HFFc6 (cell line): ENCODE measurements at regions not wholly inside any gene's neighbourhood (a gene's known extent, or its start where the extent isn't known, plus 50 kb on each side); places are given as distances from the start of the nearest gene placed in this dataset.
A peak's percentile ranks its signal among the peaks of the same experiment; 100 is the strongest.

ENCODE experiments used
- DNase-seq: peaks from one replicate; pipeline ENCODE4 v3.0.0-alpha.2; 2018
- H3K27ac Mint-ChIP-seq: 2 replicates; pipeline ENCODE4 v1.8.0; 2020; ENCODE audit warnings: mild to moderate bottlenecking, mixed read lengths
- H3K27me3 Mint-ChIP-seq: 2 replicates; pipeline ENCODE4 v1.8.0; 2021; ENCODE audit warnings: mild to moderate bottlenecking, moderate library complexity, mixed read lengths; ENCODE audit not compliant: insufficient read depth
- H3K36me3 Mint-ChIP-seq: 2 replicates; pipeline ENCODE4 v1.8.0; 2021; ENCODE audit warnings: low read depth, mixed read lengths
- H3K4me1 Mint-ChIP-seq: 2 replicates; pipeline ENCODE4 v1.8.0; 2020; ENCODE audit warnings: low read depth, mixed read lengths
- H3K4me3 Mint-ChIP-seq: 2 replicates; pipeline ENCODE4 v1.8.0; 2020; ENCODE audit warnings: mild to moderate bottlenecking, moderate library complexity, mixed read lengths
- H3K9me3 Mint-ChIP-seq: 2 replicates; pipeline ENCODE4 v1.8.0; 2020; ENCODE audit warnings: mild to moderate bottlenecking, mixed read lengths
- TF ChIP-seq, protein P1 (sequence below): fragments of 200-600 bp; sonication (generic); IDR thresholded peaks from 2 replicates; pipeline ENCODE4 v1.5.0; 2021; ENCODE audit warnings: antibody characterized with exemption, mild to moderate bottlenecking

DNA sequence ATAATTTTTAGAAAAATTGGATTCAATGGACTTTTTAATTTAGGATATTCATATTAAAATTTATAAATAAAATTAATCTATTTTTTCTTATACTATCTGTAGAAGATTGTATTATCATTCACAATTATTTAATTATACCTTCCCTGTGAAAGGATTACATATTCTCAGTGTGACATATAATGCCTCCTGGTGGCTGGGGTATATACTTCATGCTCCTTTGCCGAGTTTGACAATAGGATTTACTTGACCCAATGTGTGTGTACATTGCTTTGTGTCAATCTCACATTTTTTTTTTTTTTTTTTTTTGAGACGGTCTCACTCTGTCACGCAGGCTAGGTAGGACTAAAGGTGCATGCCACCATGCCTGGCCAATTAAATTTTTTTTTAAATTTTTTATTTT is 230.0 kb upstream of the CHD6 start:
- Mint-ChIP-seq H3K4me1 (no peaks in the 10 kb centered on the region), H3K9me3 (peaks cover 25% of the 10 kb centered on the region), H3K36me3 (no peaks in the 10 kb centered on the region), H3K4me3 (no peak overlapping the region), H3K27me3 (no peaks in the 10 kb centered on the region; the same call in 1 of the 2 replicates), H3K27ac (no peak overlapping the region)
- no peak for DNase-seq
- TF ChIP-seq, protein P1, sequence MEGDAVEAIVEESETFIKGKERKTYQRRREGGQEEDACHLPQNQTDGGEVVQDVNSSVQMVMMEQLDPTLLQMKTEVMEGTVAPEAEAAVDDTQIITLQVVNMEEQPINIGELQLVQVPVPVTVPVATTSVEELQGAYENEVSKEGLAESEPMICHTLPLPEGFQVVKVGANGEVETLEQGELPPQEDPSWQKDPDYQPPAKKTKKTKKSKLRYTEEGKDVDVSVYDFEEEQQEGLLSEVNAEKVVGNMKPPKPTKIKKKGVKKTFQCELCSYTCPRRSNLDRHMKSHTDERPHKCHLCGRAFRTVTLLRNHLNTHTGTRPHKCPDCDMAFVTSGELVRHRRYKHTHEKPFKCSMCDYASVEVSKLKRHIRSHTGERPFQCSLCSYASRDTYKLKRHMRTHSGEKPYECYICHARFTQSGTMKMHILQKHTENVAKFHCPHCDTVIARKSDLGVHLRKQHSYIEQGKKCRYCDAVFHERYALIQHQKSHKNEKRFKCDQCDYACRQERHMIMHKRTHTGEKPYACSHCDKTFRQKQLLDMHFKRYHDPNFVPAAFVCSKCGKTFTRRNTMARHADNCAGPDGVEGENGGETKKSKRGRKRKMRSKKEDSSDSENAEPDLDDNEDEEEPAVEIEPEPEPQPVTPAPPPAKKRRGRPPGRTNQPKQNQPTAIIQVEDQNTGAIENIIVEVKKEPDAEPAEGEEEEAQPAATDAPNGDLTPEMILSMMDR = peak; percentile 23; the same call in 1 of the 2 replicates

DNA sequence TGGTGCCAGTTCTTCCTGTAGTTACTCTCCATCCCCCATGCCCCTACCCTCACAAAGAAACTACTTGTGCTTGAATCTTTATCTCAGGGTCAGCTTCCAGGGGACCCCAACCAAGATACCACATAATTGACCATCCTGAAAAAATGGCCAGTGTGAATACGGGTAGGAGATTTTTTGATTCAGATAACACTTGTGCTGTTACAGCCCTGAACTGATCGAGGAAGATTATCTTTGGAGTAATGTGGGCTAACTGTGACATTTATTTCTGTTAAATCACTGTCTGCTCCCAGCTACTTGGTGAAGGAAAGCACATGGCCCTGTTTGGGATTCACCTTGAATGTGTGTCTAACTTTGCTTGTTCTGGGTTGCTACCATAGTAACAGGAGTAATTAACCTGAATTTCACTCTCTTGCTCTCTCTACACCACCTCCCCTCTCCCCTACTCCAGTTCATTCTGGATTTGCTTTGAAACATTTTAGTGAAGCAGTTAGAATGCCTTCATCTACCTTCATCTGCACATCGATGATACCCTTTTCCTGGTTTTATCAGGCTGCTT is 219.6 kb upstream of the CHD6 start:
- TF ChIP-seq, protein P1 = no peak
- peaks cover 38% of the 10 kb centered on the region for H3K9me3 Mint-ChIP-seq
- H3K4me1 Mint-ChIP-seq = no peaks in the 10 kb centered on the region
- 0 out of 2 replicates have a peak, but pooled peaks cover 9% of the 10 kb centered on the region for H3K36me3 Mint-ChIP-seq
- no peak overlapping the region for H3K4me3 Mint-ChIP-seq
- H3K27ac Mint-ChIP-seq = no peak overlapping the region
- DNase-seq = no peak
- H3K27me3 Mint-ChIP-seq = no peaks in the 10 kb centered on the region

DNA sequence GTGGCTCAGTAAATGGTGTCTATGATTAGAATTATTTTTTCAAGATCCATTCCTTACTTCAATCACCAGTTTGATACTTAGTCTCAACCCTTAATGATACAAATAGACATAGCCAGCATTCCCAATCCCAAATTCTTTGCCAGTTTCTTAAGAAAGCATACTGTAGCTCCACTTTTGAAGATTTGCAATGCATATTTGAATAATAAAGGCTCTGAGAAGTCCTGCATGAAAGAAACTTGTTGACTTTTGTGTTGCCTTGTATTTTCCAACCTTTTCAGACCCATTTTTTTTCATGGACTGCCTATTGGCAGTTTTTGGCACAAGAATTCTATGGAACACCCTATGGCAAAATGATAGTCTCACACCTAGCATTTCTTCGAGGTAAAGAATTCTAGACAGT is 215.6 kb upstream of the CHD6 start:
- H3K27me3 Mint-ChIP-seq = no peaks in the 10 kb centered on the region
- H3K27ac Mint-ChIP-seq = no peak overlapping the region
- TF ChIP-seq, protein P1 = no peak
- no peaks in the 10 kb centered on the region for H3K4me1 Mint-ChIP-seq
- H3K36me3 Mint-ChIP-seq = 0 out of 2 replicates have a peak, but pooled peaks cover 5% of the 10 kb centered on the region
- DNase-seq = no peak
- H3K9me3 Mint-ChIP-seq = peaks cover 37% of the 10 kb centered on the region
- H3K4me3 Mint-ChIP-seq = no peak overlapping the region

DNA sequence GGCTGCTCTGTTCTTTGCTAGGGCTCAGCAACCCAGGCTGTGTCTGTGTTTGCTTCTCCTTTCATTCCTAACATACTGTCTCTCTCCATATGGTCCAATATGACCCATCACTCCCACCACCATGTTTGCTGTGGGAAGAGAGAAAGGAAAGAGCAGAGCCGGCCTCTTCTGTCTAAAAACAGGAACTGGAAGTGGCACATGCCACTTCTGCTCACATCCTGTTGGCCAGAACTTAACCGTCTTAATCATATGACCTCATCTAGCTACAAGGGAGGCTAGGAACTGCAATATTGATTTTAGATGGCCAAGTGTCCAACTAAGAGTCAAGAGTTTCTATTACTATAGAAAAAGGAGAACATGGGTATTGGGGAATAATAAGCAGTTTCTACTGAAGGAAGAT is 212.5 kb upstream of the CHD6 start:
- TF ChIP-seq, protein P1 = no peak
- Mint-ChIP-seq H3K4me1 (no peaks in the 10 kb centered on the region), H3K27me3 (no peaks in the 10 kb centered on the region), H3K36me3 (peaks cover 7% of the 10 kb centered on the region; the same call in 1 of the 2 replicates), H3K27ac (no peak overlapping the region), H3K4me3 (no peak overlapping the region), H3K9me3 (peaks cover 43% of the 10 kb centered on the region)
- no peak for DNase-seq

DNA sequence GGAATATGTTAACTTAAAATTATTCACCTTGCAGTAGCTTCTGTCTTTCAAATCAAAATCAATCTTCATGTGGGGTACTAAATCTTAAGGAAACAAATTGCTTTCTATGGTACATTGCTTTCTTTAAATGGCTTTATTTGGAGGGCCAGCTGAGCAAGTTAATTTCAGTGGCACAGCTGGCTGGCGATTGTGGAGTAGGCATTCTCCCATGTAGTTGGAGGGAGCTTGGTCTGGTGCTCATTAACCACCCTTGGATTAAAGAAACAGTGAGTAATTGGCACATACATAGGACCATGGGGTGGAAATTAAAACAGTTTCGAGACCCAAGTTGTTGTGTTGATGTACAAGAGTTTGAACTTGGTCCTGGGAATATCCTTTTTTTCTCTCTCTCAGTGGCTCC is 201.3 kb upstream of the CHD6 start:
- peaks cover 30% of the 10 kb centered on the region for H3K9me3 Mint-ChIP-seq
- no peak overlapping the region for H3K4me3 Mint-ChIP-seq
- no peaks in the 10 kb centered on the region for H3K36me3 Mint-ChIP-seq
- DNase-seq = no peak
- H3K27ac Mint-ChIP-seq = no peak overlapping the region
- no peaks in the 10 kb centered on the region; the same call in none of the 2 replicates for H3K27me3 Mint-ChIP-seq
- TF ChIP-seq, protein P1 = no peak
- no peaks in the 10 kb centered on the region for H3K4me1 Mint-ChIP-seq

DNA sequence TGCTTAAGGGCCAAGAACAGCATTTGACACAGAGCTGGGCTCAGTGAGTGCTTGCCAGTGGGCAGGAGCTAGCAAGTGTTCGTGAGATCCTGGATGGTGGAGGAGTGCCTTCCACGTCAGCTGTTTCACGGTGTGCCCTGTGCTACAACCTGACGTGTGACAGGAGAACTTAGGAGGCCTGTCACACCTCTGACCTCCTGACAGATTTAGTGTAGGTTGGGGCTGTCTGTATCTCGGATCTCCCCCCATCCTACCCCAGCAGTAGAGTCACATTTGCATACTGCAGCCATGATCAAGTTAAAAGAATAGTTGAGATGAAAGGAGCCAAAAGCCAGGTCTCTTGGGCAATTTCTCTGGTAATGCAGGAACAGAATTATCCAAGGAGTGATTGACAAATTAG is 200.8 kb upstream of the CHD6 start:
- Mint-ChIP-seq H3K4me3 (no peak overlapping the region), H3K27ac (no peak overlapping the region), H3K4me1 (no peaks in the 10 kb centered on the region), H3K9me3 (peaks cover 30% of the 10 kb centered on the region), H3K27me3 (no peaks in the 10 kb centered on the region; the same call in none of the 2 replicates), H3K36me3 (no peaks in the 10 kb centered on the region)
- DNase-seq = no peak
- TF ChIP-seq, protein P1 = no peak
